DMS 273 (cell line): ENCODE measurements at regions not wholly inside any gene's neighbourhood (a gene's known extent, or its start where the extent isn't known, plus 50 kb on each side); places are given as distances from the start of the nearest gene placed in this dataset.

ENCODE experiments used
- DNase-seq: peaks from one replicate; lab custom pipeline; 2025; ENCODE audit not compliant: unreplicated experiment; lab: John Stamatoyannopoulos, UW

DNA sequence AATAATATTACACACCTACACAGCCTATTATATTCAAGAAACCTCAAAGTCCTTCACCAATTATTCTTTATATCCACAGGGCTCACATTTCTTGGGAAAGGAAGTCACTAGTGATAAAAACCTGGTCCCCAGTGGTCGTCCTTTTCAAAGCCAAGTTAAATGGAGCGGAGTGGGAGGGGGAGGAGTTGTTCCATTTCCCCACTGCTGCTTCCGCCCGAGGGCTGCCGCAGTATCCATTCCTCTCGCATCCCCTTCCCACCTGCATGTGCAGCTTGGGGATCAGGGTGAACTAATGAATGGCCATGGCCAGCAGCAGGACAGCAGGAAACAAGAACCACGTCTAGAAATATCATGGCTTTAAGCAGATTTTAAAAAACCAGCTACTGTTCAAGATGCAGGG lies 76.4 kb upstream of the SEMA6D start:
- no peak for DNase-seq

- DNase-seq, result no peak
Observed at GRCh38 chr15:47644722-47645121, 72.6 kb upstream of the SEMA6D start.

DNA sequence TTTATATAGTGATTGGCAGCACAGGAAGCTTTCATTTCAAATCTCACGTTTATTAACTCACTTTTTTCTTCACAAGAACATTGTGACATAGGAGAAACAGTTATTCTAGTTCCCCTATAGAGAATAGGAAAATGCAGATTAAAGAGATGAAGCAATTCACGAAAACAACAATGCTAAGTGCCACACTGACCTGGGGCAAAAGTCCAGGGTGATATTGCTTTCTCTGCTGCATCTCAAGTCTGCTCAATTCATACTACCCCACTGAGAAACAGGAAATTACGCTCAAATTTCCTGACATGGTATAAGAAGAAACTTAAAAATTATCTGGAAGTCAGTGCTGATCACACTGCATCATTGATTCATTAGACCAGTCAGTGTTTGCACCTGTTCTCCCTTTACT lies 66.7 kb upstream of the SEMA6D start:
- DNase-seq, result no peak

GRCh38 chr15:47652328-47652727 lies 65.0 kb upstream of the SEMA6D start:
- no peak for DNase-seq

DNA sequence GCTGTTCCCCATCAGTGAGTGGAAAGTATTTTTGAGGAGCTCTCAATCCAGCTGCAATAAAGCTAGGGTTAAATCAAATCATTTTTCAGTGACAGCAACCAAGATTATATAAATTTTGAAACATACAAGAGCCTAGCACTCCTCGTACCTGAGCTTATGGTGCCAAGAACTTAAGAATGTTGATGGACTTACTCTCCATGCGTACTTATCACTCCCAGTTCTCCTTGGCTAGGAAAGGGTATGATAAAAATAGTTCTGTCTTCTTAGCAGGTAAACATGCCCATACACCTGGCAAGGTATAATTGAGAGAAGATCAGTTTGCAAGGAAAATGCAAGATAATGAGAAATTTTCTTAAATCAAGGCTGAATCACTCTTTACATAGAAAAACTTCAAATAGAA lies 64.5 kb upstream of the SEMA6D start:
- DNase-seq, result no peak

DNA sequence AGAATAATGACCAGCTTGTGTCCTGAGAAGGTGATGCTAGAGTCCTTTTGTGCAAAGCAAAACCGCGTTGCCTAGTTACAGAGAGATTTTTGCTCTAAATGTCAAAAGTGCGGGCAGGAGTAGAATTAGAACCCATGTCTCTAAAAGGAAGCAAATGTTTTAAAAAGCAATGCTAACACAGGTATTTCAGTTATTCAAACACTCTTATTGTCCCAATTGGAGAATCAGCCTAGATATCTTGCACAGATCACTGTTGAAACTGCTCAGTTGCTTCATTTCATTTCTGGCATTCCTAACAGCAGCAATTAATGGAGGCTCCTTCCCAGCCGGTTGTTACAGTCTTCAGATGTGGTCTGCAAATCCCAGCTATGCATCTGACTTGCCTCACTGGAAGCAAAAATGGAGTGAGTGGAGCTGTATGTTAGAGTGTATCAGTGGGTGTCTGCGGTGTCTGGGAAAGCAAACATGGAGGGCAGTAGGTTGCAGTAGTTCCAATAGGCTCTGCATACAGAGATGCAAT lies 55.6 kb upstream of the SEMA6D start:
- DNase-seq, result no peak

- DNase-seq, result no peak
Observed at GRCh38 chr15:47663101-47663500, 54.2 kb upstream of the SEMA6D start.
